Gastroesophageal sphincter (tissue), 3 donors: ENCODE measurements at regions not wholly inside any gene's neighbourhood (a gene's known extent, or its start where the extent isn't known, plus 50 kb on each side); places are given as distances from the start of the nearest gene placed in this dataset.

Experiments
- EP300 ChIP-seq: sonication (generic); formaldehyde crosslinking; IDR thresholded peaks from one replicate; pipeline ENCODE4 v1.6.1; 2017; ENCODE audit warnings: antibody characterized with exemption, mild to moderate bottlenecking
- POLR2A ChIP-seq, 2 donors: fragments of 450-650 bp; IDR thresholded peaks; one replicate each; pipeline ENCODE4 v1.6.1; 2017; ENCODE audit warnings: antibody characterized with exemption in 2 of 2, mild to moderate bottlenecking in 2 of 2, moderate library complexity in 1 of 2
- POLR2AphosphoS5 ChIP-seq: sonication (generic); formaldehyde crosslinking; IDR thresholded peaks from one replicate; pipeline ENCODE4 v1.6.1; 2017; ENCODE audit warnings: antibody characterized with exemption
- TF ChIP-seq, protein P1 (sequence below), 4 experiments: fragments of 200-600 bp in 2 of 4; fragments of 450-650 bp in 2 of 4; sonication (generic) in 1 of 4; IDR thresholded peaks; one replicate each; pipeline ENCODE4 v1.5.1; 2017 to 2019; ENCODE audit warnings: antibody characterized with exemption in 4 of 4, mild to moderate bottlenecking in 2 of 4, moderate library complexity in 2 of 4

DNA sequence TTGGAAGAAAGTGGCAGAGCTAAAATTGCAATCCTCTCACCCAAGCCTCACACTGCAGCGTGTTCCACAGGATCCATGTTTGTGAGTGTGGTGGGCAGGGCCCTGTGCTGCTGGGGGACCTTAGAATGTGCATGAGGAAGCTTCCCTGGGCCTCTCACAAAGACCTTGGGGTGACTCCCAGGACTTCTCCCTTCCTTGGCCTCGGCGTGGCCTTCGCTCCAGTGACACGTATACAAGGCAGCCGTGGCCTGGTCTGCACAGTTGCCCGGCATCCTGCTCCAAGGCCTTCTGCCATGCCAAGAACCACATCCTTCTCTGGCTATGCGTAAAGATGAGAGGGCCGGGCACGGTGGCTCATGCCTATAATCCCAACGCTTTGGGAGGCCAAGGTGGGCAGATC is 196.4 kb downstream of the UACA start:
- TF ChIP-seq POLR2A (IDR thresholded peaks at IDR 0.05) = no peak
- TF ChIP-seq, protein P1, sequence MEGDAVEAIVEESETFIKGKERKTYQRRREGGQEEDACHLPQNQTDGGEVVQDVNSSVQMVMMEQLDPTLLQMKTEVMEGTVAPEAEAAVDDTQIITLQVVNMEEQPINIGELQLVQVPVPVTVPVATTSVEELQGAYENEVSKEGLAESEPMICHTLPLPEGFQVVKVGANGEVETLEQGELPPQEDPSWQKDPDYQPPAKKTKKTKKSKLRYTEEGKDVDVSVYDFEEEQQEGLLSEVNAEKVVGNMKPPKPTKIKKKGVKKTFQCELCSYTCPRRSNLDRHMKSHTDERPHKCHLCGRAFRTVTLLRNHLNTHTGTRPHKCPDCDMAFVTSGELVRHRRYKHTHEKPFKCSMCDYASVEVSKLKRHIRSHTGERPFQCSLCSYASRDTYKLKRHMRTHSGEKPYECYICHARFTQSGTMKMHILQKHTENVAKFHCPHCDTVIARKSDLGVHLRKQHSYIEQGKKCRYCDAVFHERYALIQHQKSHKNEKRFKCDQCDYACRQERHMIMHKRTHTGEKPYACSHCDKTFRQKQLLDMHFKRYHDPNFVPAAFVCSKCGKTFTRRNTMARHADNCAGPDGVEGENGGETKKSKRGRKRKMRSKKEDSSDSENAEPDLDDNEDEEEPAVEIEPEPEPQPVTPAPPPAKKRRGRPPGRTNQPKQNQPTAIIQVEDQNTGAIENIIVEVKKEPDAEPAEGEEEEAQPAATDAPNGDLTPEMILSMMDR (IDR thresholded peaks at IDR 0.05) = no peak
- no peak for TF ChIP-seq POLR2AphosphoS5
- TF ChIP-seq EP300 = no peak
